Psoas muscle (tissue), 7 donors: ENCODE measurements at regions not wholly inside any gene's neighbourhood (a gene's known extent, or its start where the extent isn't known, plus 50 kb on each side); places are given as distances from the start of the nearest gene placed in this dataset.
A peak's percentile ranks its signal among the peaks of the same experiment; 100 is the strongest.

Experiments used
- ATAC-seq, 4 donors: fragments of 200-7000 bp; cut with Tn5 transposase; one replicate each; pipeline ENCODE4 v1.9.1; 2020; ENCODE audit warnings: moderate library complexity in 3 of 4, mild to moderate bottlenecking in 2 of 4
- DNase-seq, 2 donors: peaks; one replicate each; pipeline ENCODE4 v3.0.0-alpha.2; 2020
- H3K27ac ChIP-seq: fragments of 200-600 bp; one replicate; pipeline ENCODE4 v1.8.0; 2022
- H3K27me3 ChIP-seq, 3 donors: fragments of 200-600 bp in 1 of 3; one replicate each; pipeline versions ENCODE4 v1.6.1 to v1.8.0; 2013 to 2022; ENCODE audit warnings: low read length in 2 of 3, mild to moderate bottlenecking in 2 of 3, moderate library complexity in 1 of 3; ENCODE audit not compliant: insufficient read depth in 3 of 3
- H3K36me3 ChIP-seq, 2 donors: fragments of 200-600 bp in 1 of 2; one replicate each; pipeline versions ENCODE4 v1.6.1 to v1.8.0; 2013 to 2022; ENCODE audit warnings: low read depth in 1 of 2, mild to moderate bottlenecking in 1 of 2, moderate library complexity in 1 of 2; ENCODE audit not compliant: insufficient read depth in 1 of 2
- H3K4me1 ChIP-seq: fragments of 200-600 bp; one replicate; pipeline ENCODE4 v1.8.0; 2022
- H3K4me3 ChIP-seq: fragments of 200-600 bp; one replicate; pipeline ENCODE4 v1.8.0; 2022; ENCODE audit warnings: mild to moderate bottlenecking
- H3K9me3 ChIP-seq: fragments of 200-600 bp; one replicate; pipeline ENCODE4 v1.8.0; 2022
- CTCF ChIP-seq: fragments of 200-600 bp; IDR thresholded peaks from one replicate; pipeline ENCODE4 v1.8.0; 2022; ENCODE audit warnings: antibody characterized with exemption
- WGBS, 3 donors: extraction: QIAGEN DNeasy Blood & Tissue Kit; methylation state at CpG; one replicate each; pipeline versions ENCODE4 v1.1.6 to v1.1.7; 2013; 5-methylcytosine and 5-hydroxymethylcytosine counted together
- intact Hi-C, 2 donors: fragments of 100-400 bp; cut with DNase I; formaldehyde crosslinking; loops; one replicate each; pipeline versions ENCODE4 v1.11.0 to v1.14.2; 2022
- donor health status: healthy with polysubstance abuse.
- donor health status: DM: no; HTN: no; CAD: no; lungs with moderate emphysema.
- donor health status: Bipolar disorder and iron deficiency.
- donor health status: healthy.
- donor health status: DM: yes; HTN: yes; CAD: no.
- donor health status: DM: no; HTN: no; CAD: no.
- donor health status: DM: yes; HTN: yes; CAD: no.

DNA sequence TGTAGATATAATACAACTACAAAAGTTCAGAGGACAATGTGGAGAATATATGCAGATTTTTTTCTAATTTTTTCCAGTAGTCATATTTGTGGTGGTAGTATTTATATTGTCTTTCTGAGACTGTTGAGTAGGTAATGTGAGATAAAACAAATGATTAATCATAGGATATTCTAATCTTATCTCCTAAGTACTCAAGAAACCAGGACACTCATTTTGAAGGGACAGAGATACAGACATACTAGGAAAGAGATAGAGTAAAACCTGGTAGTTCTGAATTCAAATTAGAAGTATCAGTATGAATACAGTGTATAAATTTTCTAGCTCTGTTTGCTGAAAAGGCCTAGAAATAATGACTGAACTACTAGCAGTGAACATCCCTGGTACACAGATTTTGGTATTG, 141.7 kb upstream of the ASIC2 start:
- no peaks in the 10 kb centered on the region for H3K9me3 ChIP-seq
- H3K27ac ChIP-seq, result no peak overlapping the region
- ATAC-seq (no peak), DNase-seq (no peak)
- no peaks in the 10 kb centered on the region for H3K4me1 ChIP-seq
- H3K4me3 ChIP-seq, result no peak overlapping the region
- no peaks in the 10 kb centered on the region for H3K36me3 ChIP-seq
- no peak for TF ChIP-seq CTCF
- H3K27me3 ChIP-seq, result no peaks in the 10 kb centered on the region
- intact Hi-C loops, result no loop called here

DNA sequence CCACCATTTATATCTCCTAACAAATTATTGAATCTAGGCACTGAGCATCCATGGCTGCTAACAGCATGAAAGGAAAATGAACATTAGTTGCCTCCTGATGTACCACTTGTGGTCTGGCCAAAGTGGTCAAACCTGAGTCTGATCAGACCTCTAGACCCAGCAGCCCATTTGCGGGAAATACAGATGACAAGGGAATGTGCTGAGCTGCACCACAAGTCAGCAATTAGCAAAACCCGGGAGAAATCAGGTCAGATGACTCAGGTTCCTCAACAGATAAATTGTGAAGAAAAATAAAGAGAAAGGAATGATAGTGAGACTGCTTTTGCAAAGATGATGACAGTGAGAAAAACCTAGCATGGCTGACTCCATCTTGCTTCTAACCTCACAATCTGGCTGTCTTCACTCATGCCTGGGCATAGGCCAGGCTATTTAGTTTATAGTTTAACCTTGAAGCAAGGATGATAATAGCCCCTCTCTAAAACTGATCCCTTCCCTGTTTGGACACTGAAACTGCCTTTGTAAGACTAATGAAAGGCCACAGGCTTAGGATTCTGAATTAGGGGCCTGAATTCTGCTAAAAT, 142.7 kb upstream of the ASIC2 start:
- H3K4me3 ChIP-seq, result no peak overlapping the region
- DNase-seq (no peak), ATAC-seq (no peak)
- H3K27ac ChIP-seq, result no peak overlapping the region
- H3K9me3 ChIP-seq, result no peaks in the 10 kb centered on the region
- H3K4me1 ChIP-seq, result no peaks in the 10 kb centered on the region
- no peaks in the 10 kb centered on the region for H3K36me3 ChIP-seq
- intact Hi-C loops, result no loop called here
- no peak for TF ChIP-seq CTCF
- no peaks in the 10 kb centered on the region for H3K27me3 ChIP-seq
- 82 to 86% (median 82%) methylated on average over 2 of the region's 2 CpGs for WGBS, 3 donors

DNA sequence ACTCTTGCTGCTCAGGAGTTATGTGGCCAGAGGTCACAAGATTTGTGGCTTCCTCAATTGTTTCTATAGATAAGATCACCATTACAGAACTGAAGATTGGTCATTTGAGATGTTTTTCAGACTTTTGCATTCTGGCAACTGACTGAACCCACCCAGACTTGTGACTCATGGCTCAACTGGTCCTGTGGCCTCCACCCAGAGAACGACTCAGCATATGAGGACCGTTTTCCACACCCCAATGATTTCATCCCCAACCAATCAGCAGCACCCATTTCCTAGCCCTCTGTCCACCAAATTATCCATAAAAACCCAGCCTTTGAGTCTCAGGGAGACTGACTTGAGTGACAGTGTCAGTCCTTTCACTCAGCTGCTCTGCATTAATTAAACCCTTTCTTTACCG, 143.2 kb upstream of the ASIC2 start:
- intact Hi-C loops, result no loop called here
- no peaks in the 10 kb centered on the region for H3K36me3 ChIP-seq
- H3K4me3 ChIP-seq, result no peak overlapping the region
- no peak overlapping the region for H3K27ac ChIP-seq
- 57 to 80% (median 59%) methylated on average over 3 of the region's 3 CpGs for WGBS, 3 donors
- H3K27me3 ChIP-seq, result no peaks in the 10 kb centered on the region
- no peaks in the 10 kb centered on the region for H3K9me3 ChIP-seq
- ATAC-seq (no peak), DNase-seq (peak in 1 of 2 donors; percentile 21)
- no peaks in the 10 kb centered on the region for H3K4me1 ChIP-seq
- no peak for TF ChIP-seq CTCF

DNA sequence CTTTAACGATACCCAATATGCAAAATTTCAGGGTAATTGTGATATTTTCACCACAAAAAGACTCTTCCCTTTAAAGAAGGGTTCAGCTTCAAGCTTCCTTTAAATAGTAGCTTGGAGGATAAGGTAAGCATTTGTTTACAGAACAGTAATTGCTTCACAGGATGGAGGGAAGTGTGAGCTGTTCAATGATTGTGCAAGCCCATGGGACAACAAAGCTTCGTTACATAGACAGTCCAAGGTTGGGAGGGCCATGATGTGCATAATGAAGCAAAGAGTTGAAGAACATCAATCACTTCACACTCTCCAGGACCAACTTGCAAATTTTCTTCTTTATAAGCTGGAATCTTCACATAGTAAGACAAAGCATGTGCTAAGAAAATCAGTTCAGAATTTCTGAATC, 145.0 kb upstream of the ASIC2 start:
- Histone ChIP-seq H3K4me3 (no peak overlapping the region), H3K4me1 (no peaks in the 10 kb centered on the region), H3K27me3 (no peaks in the 10 kb centered on the region), H3K27ac (no peak overlapping the region), H3K36me3 (no peaks in the 10 kb centered on the region), H3K9me3 (no peaks in the 10 kb centered on the region)
- ATAC-seq, result no peak
- intact Hi-C loops, result no loop called here
- no peak for DNase-seq
- WGBS, 3 donors, result 57 to 65% (median 63%) methylated on average over 2 of the region's 2 CpGs
- TF ChIP-seq CTCF, result no peak

DNA sequence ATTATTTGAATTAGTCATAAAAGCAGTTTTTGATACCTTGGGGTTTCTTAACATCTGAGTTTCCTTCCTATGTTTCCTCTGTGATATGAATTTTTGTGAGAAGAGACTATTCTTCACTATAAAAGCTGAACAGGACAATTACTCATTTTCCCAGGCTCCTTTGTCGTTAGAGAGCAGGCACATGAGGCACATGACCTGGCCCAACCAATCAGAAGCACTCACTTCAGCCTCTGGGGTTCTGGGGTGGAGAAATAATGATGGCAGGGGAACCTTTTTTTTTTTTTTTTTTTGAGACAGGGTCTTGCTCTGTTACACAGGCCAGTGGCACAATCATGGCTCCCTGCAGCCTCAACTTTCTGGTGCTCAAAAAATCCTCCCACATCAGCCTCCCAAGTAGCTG, 145.5 kb upstream of the ASIC2 start:
- ATAC-seq, result no peak
- intact Hi-C loops, result no loop called here
- no peak for TF ChIP-seq CTCF
- no peak for DNase-seq
- Histone ChIP-seq H3K36me3 (no peaks in the 10 kb centered on the region), H3K27ac (no peak overlapping the region), H3K9me3 (no peaks in the 10 kb centered on the region), H3K4me1 (no peaks in the 10 kb centered on the region), H3K27me3 (no peaks in the 10 kb centered on the region), H3K4me3 (no peak overlapping the region)
- WGBS, 3 donors, result 21 to 64% (median 36%) methylated on average over 1 of the region's 1 CpG
